VCaP (cell line): ENCODE measurements at regions not wholly inside any gene's neighbourhood (a gene's known extent, or its start where the extent isn't known, plus 50 kb on each side); places are given as distances from the start of the nearest gene placed in this dataset.

ENCODE experiments used
- H3K27ac ChIP-seq: fragments of 450-650 bp; 2 replicates; pipeline ENCODE4 v1.5.1; 2017
- CTCF ChIP-seq: fragments of 450-650 bp; conservative IDR thresholded peaks from 2 replicates; pipeline ENCODE4 v1.5.1; 2017; ENCODE audit warnings: mild to moderate bottlenecking, moderate library complexity

- no peak for TF ChIP-seq CTCF
- H3K27ac ChIP-seq, result no peak overlapping the region
Observed at GRCh38 chr1:30338765-30339164, 384.6 kb downstream of the MATN1 start.

- TF ChIP-seq CTCF, result no peak
- H3K27ac ChIP-seq, result no peak overlapping the region
Observed at GRCh38 chr1:30337324-30337620, 386.1 kb downstream of the MATN1 start.

- H3K27ac ChIP-seq, result no peak overlapping the region
- TF ChIP-seq CTCF, result no peak
Observed at GRCh38 chr1:30336550-30337323, 386.6 kb downstream of the MATN1 start.

- no peak for TF ChIP-seq CTCF
- no peak overlapping the region for H3K27ac ChIP-seq
Observed at GRCh38 chr1:30335997-30336390, 387.4 kb downstream of the MATN1 start.

GRCh38 chr1:30335389-30335996 is 387.9 kb downstream of the MATN1 start:
- H3K27ac ChIP-seq, result no peak overlapping the region
- TF ChIP-seq CTCF, result no peak

GRCh38 chr1:30334767-30335166 is 388.6 kb downstream of the MATN1 start:
- no peak for TF ChIP-seq CTCF
- H3K27ac ChIP-seq, result no peak overlapping the region

GRCh38 chr1:30332116-30333094 is 391.0 kb downstream of the MATN1 start:
- no peak overlapping the region for H3K27ac ChIP-seq
- no peak for TF ChIP-seq CTCF
